OCI-LY3 (cell line): ENCODE measurements at regions not wholly inside any gene's neighbourhood (a gene's known extent, or its start where the extent isn't known, plus 50 kb on each side); places are given as distances from the start of the nearest gene placed in this dataset.
"Not testable (repeated sequence)": the region's sequence is repeated elsewhere in the genome, so short reads cannot be mapped to it uniquely, and the experiment has no call there.

Source experiments
- H2AFZ ChIP-seq: fragments of 200-600, 300-600 bp; shearing (Covaris generic); 2 replicates; pipeline ENCODE4 v1.6.0; 2014; ENCODE audit warnings: antibody characterized with exemption, low read depth, low read length
- H3K27ac ChIP-seq: fragments of 200-600, 300-600 bp; sonication (generic); 2 replicates; pipeline ENCODE4 v1.5.1; 2014; ENCODE audit warnings: mild to moderate bottlenecking, low read length, moderate library complexity, mixed read lengths
- H3K27me3 ChIP-seq: fragments of 200-600, 300-600 bp; sonication (generic); 2 replicates; pipeline ENCODE4 v1.6.1; 2014; ENCODE audit warnings: low read depth, low read length, mixed read lengths
- H3K36me3 ChIP-seq: fragments of 200-600, 300-600 bp; sonication (generic); replicated peaks from 2 replicates; pipeline ENCODE3; 2014; ENCODE audit warnings: low read depth, low read length, mixed read lengths
- H3K4me1 ChIP-seq: fragments of 300-600, 200-600 bp; sonication (generic); 2 replicates; pipeline ENCODE4 v1.6.1; 2014; ENCODE audit warnings: low read length, mixed read lengths
- H3K4me2 ChIP-seq: fragments of 200-600, 300-600 bp; sonication (generic); 2 replicates; pipeline ENCODE4 v1.6.1; 2014; ENCODE audit warnings: low read length, mixed read lengths
- H3K4me3 ChIP-seq: fragments of 300-600, 200-600 bp; sonication (generic); 2 replicates; pipeline ENCODE4 v1.5.1; 2014; ENCODE audit warnings: antibody characterized with exemption, mild to moderate bottlenecking, low read length, moderate library complexity
- H3K79me2 ChIP-seq: fragments of 300-600, 200-600 bp; shearing (Covaris generic); 2 replicates; pipeline ENCODE4 v1.6.1; 2014; ENCODE audit warnings: mild to moderate bottlenecking, low read length, mixed read lengths
- H3K9ac ChIP-seq: fragments of 300-600, 200-600 bp; shearing (Covaris generic); 2 replicates; pipeline ENCODE4 v1.6.0; 2014; ENCODE audit warnings: mild to moderate bottlenecking, low read length, moderate library complexity
- H3K9me3 ChIP-seq: fragments of 200-600, 300-600 bp; shearing (Covaris generic); 2 replicates; pipeline ENCODE4 v1.6.1; 2014; ENCODE audit warnings: low read length, mixed read lengths; ENCODE audit not compliant: insufficient read depth
- H4K20me1 ChIP-seq: fragments of 200-600, 300-600 bp; sonication (generic); 2 replicates; pipeline ENCODE4 v1.6.1; 2016; ENCODE audit warnings: low read length, mixed read lengths; ENCODE audit not compliant: insufficient read depth
- CTCF ChIP-seq: fragments of 200-600, 300-600 bp; sonication (generic); IDR thresholded peaks from 2 replicates; pipeline ENCODE4 v1.5.1; 2014; ENCODE audit warnings: antibody characterized with exemption, low read length, low read depth
- EZH2phosphoT487 ChIP-seq: fragments of 200-600 bp; shearing (Covaris generic); IDR thresholded peaks from 2 replicates; pipeline ENCODE4 v1.6.1; 2018; ENCODE audit warnings: antibody characterized with exemption, mixed run types, low read depth

GRCh38 chr9:96058218-96058617 is 182.7 kb downstream of the ERCC6L2 start:
- H3K4me1 ChIP-seq, result peaks cover 8% of the 10 kb centered on the region; the same call in 1 of the 2 replicates
- H3K36me3 ChIP-seq, result no peaks in the 10 kb centered on the region
- H3K9ac ChIP-seq, result no peak overlapping the region
- no peaks in the 10 kb centered on the region for H3K9me3 ChIP-seq
- no peak overlapping the region for H3K27ac ChIP-seq
- TF ChIP-seq CTCF (no peak), EZH2phosphoT487 (no peak)
- H3K4me2 ChIP-seq, result no peak overlapping the region
- no peak overlapping the region for H3K4me3 ChIP-seq
- H3K79me2 ChIP-seq, result no peaks in the 10 kb centered on the region
- H3K27me3 ChIP-seq, result no peaks in the 10 kb centered on the region
- H4K20me1 ChIP-seq, result no peaks in the 10 kb centered on the region
- H2AFZ ChIP-seq, result no peak overlapping the region

GRCh38 chr9:96057155-96057554 is 181.7 kb downstream of the ERCC6L2 start:
- H3K9me3 ChIP-seq, result no peaks in the 10 kb centered on the region
- H3K4me2 ChIP-seq, result no peak overlapping the region
- TF ChIP-seq CTCF, result no peak
- no peak for TF ChIP-seq EZH2phosphoT487
- H3K4me3 ChIP-seq, result no peak overlapping the region
- H3K27me3 ChIP-seq, result no peaks in the 10 kb centered on the region
- H3K27ac ChIP-seq, result no peak overlapping the region
- H4K20me1 ChIP-seq, result no peaks in the 10 kb centered on the region
- peaks cover 8% of the 10 kb centered on the region; the same call in 1 of the 2 replicates for H3K4me1 ChIP-seq
- no peaks in the 10 kb centered on the region for H3K36me3 ChIP-seq
- H3K79me2 ChIP-seq, result no peaks in the 10 kb centered on the region
- no peak overlapping the region for H2AFZ ChIP-seq
- H3K9ac ChIP-seq, result no peak overlapping the region

- no peak overlapping the region for H3K4me3 ChIP-seq
- TF ChIP-seq CTCF (no peak), EZH2phosphoT487 (no peak)
- H3K4me2 ChIP-seq, result no peak overlapping the region
- H3K9ac ChIP-seq, result no peak overlapping the region
- no peaks in the 10 kb centered on the region for H4K20me1 ChIP-seq
- H2AFZ ChIP-seq, result no peak overlapping the region
- H3K79me2 ChIP-seq, result no peaks in the 10 kb centered on the region
- no peaks in the 10 kb centered on the region for H3K27me3 ChIP-seq
- no peaks in the 10 kb centered on the region for H3K9me3 ChIP-seq
- H3K4me1 ChIP-seq, result 0 out of 2 replicates have a peak, but pooled peaks cover 2% of the 10 kb centered on the region
- H3K36me3 ChIP-seq, result no peaks in the 10 kb centered on the region
- no peak overlapping the region for H3K27ac ChIP-seq
These were observed 180.7 kb downstream of the ERCC6L2 start for GRCh38 chr9:96056226-96056625.

- H3K36me3 ChIP-seq, H3K9ac ChIP-seq, H3K27ac ChIP-seq, H3K27me3 ChIP-seq, H4K20me1 ChIP-seq, H3K4me2 ChIP-seq, H2AFZ ChIP-seq, H3K4me1 ChIP-seq, H3K4me3 ChIP-seq, H3K79me2 ChIP-seq, H3K9me3 ChIP-seq: not testable (repeated sequence)
These were observed 178.8 kb downstream of the ERCC6L2 start for GRCh38 chr9:96054248-96054647.

GRCh38 chr9:96052686-96053085 is 177.2 kb downstream of the ERCC6L2 start:
- H2AFZ ChIP-seq, result no peak overlapping the region
- H3K79me2 ChIP-seq, result no peaks in the 10 kb centered on the region
- no peaks in the 10 kb centered on the region for H4K20me1 ChIP-seq
- no peaks in the 10 kb centered on the region for H3K9me3 ChIP-seq
- H3K4me1 ChIP-seq, result no peaks in the 10 kb centered on the region
- no peaks in the 10 kb centered on the region for H3K27me3 ChIP-seq
- no peak overlapping the region for H3K4me3 ChIP-seq
- H3K27ac ChIP-seq, result no peak overlapping the region
- H3K9ac ChIP-seq, result no peak overlapping the region
- H3K4me2 ChIP-seq, result no peak overlapping the region
- no peaks in the 10 kb centered on the region for H3K36me3 ChIP-seq
- TF ChIP-seq EZH2phosphoT487 (no peak), CTCF (no peak)
